HepG2 (cell line): ENCODE measurements at regions not wholly inside any gene's neighbourhood (a gene's known extent, or its start where the extent isn't known, plus 50 kb on each side); places are given as distances from the start of the nearest gene placed in this dataset.
A peak's percentile ranks its signal among the peaks of the same experiment; 100 is the strongest.

Source experiments
- ARNT2 ChIP-seq: sonication (generic); formaldehyde crosslinking; IDR thresholded peaks from 2 replicates; pipeline ENCODE4 v1.8.0; 2022; ENCODE audit warnings: mild to moderate bottlenecking, low read depth, missing genetic modification reagents, moderate library complexity
- DPF2 ChIP-seq: sonication (generic); formaldehyde crosslinking; IDR thresholded peaks from 2 replicates; pipeline ENCODE4 v1.4.0; 2020; ENCODE audit warnings: mild to moderate bottlenecking, low read depth, missing genetic modification reagents, borderline replicate concordance
- DR1 ChIP-seq: sonication (generic); formaldehyde crosslinking; IDR thresholded peaks from 2 replicates; pipeline ENCODE4 v1.8.0; 2021; ENCODE audit warnings: mild to moderate bottlenecking, missing genetic modification reagents, inconsistent platforms
- ETV6 ChIP-seq: sonication (generic); formaldehyde crosslinking; conservative IDR thresholded peaks from 2 replicates; pipeline ENCODE4 v1.4.0; 2020; ENCODE audit warnings: missing genetic modification reagents
- FOXC1 ChIP-seq: sonication (generic); formaldehyde crosslinking; IDR thresholded peaks from 2 replicates; pipeline ENCODE4 v1.8.0; 2022; ENCODE audit warnings: mild to moderate bottlenecking, missing genetic modification reagents, borderline replicate concordance
- HNRNPL ChIP-seq: fragments of 200-400 bp; formaldehyde crosslinking; IDR thresholded peaks from 2 replicates; pipeline ENCODE4 v1.6.1; 2017; ENCODE audit warnings: mild to moderate bottlenecking, low read depth, low read length
- JUND ChIP-seq: sonication (generic); formaldehyde crosslinking; IDR thresholded peaks from 2 replicates; pipeline ENCODE4 v1.8.0; 2022; ENCODE audit warnings: mild to moderate bottlenecking, missing genetic modification reagents
- KAT2B ChIP-seq: fragments of 150-350 bp; IDR thresholded peaks from 2 replicates; pipeline ENCODE4 v1.6.1; 2014; ENCODE audit warnings: low read depth, low read length, borderline replicate concordance
- KDM1A ChIP-seq: IDR thresholded peaks from 2 replicates; pipeline ENCODE4 v1.6.1; 2016; ENCODE audit warnings: missing compliant biosample characterization
- MEIS1 ChIP-seq: sonication (generic); formaldehyde crosslinking; IDR thresholded peaks from 2 replicates; pipeline ENCODE4 v1.9.0; 2021; ENCODE audit warnings: mild to moderate bottlenecking, missing genetic modification reagents, moderate library complexity, borderline replicate concordance
- PHF8 ChIP-seq: sonication (generic); formaldehyde crosslinking; IDR thresholded peaks from 2 replicates; pipeline ENCODE4 v1.5.0; 2020; ENCODE audit warnings: missing genetic modification reagents
- POLR2G ChIP-seq: fragments of 200-400 bp; formaldehyde crosslinking; IDR thresholded peaks from 2 replicates; pipeline ENCODE4 v1.6.1; 2018; ENCODE audit warnings: mild to moderate bottlenecking, low read depth, low read length, moderate library complexity
- RAD21 ChIP-seq: fragments of 450-650 bp; formaldehyde crosslinking; IDR thresholded peaks from 2 replicates; pipeline ENCODE4 v1.5.0; 2020; ENCODE audit warnings: mild to moderate bottlenecking
- RARA ChIP-seq: IDR thresholded peaks from 2 replicates; pipeline ENCODE4 v1.6.1; 2016; ENCODE audit warnings: missing genetic modification reagents, missing compliant biosample characterization
- RELA ChIP-seq: sonication (generic); formaldehyde crosslinking; IDR thresholded peaks from 2 replicates; pipeline ENCODE4 v1.4.0; 2020; ENCODE audit warnings: missing genetic modification reagents
- SRSF9 ChIP-seq: fragments of 200-400 bp; formaldehyde crosslinking; IDR thresholded peaks from 2 replicates; pipeline ENCODE4 v1.6.1; 2018; ENCODE audit warnings: borderline replicate concordance, mild to moderate bottlenecking, low read depth, low read length; ENCODE audit not compliant: insufficient read depth, poor library complexity, severe bottlenecking
- ZC3H13 ChIP-seq: sonication (generic); formaldehyde crosslinking; IDR thresholded peaks from 2 replicates; pipeline ENCODE4 v1.8.1; 2023; ENCODE audit warnings: mild to moderate bottlenecking, missing genetic modification reagents, moderate library complexity
- ZMYM3 ChIP-seq: sonication (generic); formaldehyde crosslinking; IDR thresholded peaks from 2 replicates; pipeline ENCODE4 v1.5.1; 2020; ENCODE audit warnings: mild to moderate bottlenecking, missing genetic modification reagents
- ZNF224 ChIP-seq: sonication (generic); formaldehyde crosslinking; IDR thresholded peaks from 2 replicates; pipeline ENCODE4 v1.5.0; 2020; ENCODE audit warnings: mild to moderate bottlenecking, missing genetic modification reagents
- ZNF235 ChIP-seq: sonication (generic); formaldehyde crosslinking; IDR thresholded peaks from 2 replicates; pipeline ENCODE4 v1.8.1; 2023; ENCODE audit warnings: mild to moderate bottlenecking, missing genetic modification reagents, borderline replicate concordance
- ZNF577 ChIP-seq: sonication (generic); formaldehyde crosslinking; IDR thresholded peaks from 2 replicates; pipeline ENCODE4 v1.4.0; 2020; ENCODE audit warnings: mild to moderate bottlenecking, low read depth, missing genetic modification reagents, borderline replicate concordance
- ZNF75D ChIP-seq: sonication (generic); formaldehyde crosslinking; IDR thresholded peaks from 2 replicates; pipeline ENCODE4 v1.8.1; 2023; ENCODE audit warnings: missing genetic modification reagents, mild to moderate bottlenecking, borderline replicate concordance
- ZSCAN12 ChIP-seq: sonication (generic); formaldehyde crosslinking; IDR thresholded peaks from 2 replicates; pipeline ENCODE4 v1.9.0; 2021; ENCODE audit warnings: mild to moderate bottlenecking, missing genetic modification reagents
- ZSCAN20 ChIP-seq: sonication (generic); formaldehyde crosslinking; IDR thresholded peaks from 2 replicates; pipeline ENCODE4 v1.4.0; 2020; ENCODE audit warnings: missing genetic modification reagents, mild to moderate bottlenecking, borderline replicate concordance
- TF ChIP-seq, protein P1 (sequence below): IDR thresholded peaks from 2 replicates; pipeline ENCODE4 v1.6.1; 2016; ENCODE audit warnings: low read depth, borderline replicate concordance
- TF ChIP-seq, protein P2 (sequence below): sonication (generic); formaldehyde crosslinking; IDR thresholded peaks from 2 replicates; pipeline ENCODE4 v1.5.0; 2020; ENCODE audit warnings: mild to moderate bottlenecking, missing genetic modification reagents
- TF ChIP-seq, protein P3 (sequence below): sonication (generic); formaldehyde crosslinking; IDR thresholded peaks from 2 replicates; pipeline ENCODE4 v1.9.0; 2022; ENCODE audit warnings: low read depth, missing genetic modification reagents

DNA sequence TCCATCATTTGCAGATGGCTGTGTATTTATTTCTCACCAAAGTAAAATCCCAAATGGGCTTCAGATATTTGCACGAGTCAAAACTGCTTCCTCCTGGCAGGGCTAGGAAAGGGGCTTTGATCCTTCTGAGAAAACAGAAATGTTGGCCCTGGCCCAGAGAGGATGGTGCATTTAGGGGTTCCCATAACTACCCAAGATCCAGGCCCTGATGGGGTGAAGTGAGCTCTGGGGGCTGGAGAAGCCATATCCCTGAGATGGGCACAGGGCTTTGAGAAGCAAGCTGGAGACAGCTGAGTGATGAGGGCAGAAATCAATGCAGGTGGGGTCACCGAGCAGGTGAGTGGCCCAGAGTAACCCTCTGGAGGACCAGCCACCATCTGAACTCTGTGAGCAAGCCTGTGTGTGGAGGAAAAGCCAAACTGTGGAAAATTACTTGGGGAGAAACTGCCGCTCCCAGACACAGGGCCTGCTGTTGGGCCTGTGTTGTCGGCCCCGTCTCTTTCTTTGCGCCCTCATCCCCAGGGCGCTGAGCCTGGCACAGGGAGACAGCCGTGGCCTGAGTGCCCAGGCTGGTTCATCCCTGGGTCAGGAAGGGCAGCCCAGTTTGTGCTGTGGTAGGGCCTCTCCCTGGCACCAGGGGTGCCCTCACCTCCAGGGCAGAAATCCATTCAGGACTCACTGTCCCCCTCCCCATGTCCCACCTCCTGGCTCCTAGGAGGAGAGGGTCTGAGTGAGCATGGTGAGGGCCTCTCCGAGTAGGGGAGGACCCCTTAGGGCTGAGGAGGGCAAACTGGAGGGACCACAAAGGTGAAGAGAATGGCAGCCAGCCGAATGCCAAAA is 167.8 kb upstream of the HAAO start (continued):
- TF ChIP-seq RELA (CRISPR knock-in tag) (0 out of 2 replicates have a peak, but pooled peaks have one; percentile 52), POLR2G (no peak), ARNT2 (no peak), RAD21 (no peak), RARA (CRISPR knock-in tag) (peak; percentile 94), ZNF235 (CRISPR knock-in tag) (no peak), PHF8 (no peak), SRSF9 (no peak), ZNF75D (CRISPR knock-in tag) (no peak), DR1 (CRISPR knock-in tag) (no peak), HNRNPL (peak; percentile 97), ZSCAN12 (CRISPR knock-in tag) (no peak), ETV6 (CRISPR knock-in tag) (0 out of 2 replicates have a peak, but pooled peaks have one; percentile 14), MEIS1 (CRISPR knock-in tag) (0 out of 2 replicates have a peak, but pooled peaks have one; percentile 3), FOXC1 (no peak; the same call in 1 of the 2 replicates), JUND (CRISPR knock-in tag) (no peak), KDM1A (CRISPR knock-in tag) (0 out of 2 replicates have a peak, but pooled peaks have one; percentile 8), KAT2B (no peak), ZMYM3 (CRISPR knock-in tag) (no peak), ZNF577 (CRISPR knock-in tag) (no peak), DPF2 (no peak), ZC3H13 (no peak), ZNF224 (no peak), ZSCAN20 (CRISPR knock-in tag) (no peak)
- TF ChIP-seq, protein P1, sequence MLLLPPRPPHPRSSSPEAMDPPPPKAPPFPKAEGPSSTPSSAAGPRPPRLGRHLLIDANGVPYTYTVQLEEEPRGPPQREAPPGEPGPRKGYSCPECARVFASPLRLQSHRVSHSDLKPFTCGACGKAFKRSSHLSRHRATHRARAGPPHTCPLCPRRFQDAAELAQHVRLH (CRISPR knock-in tag): 0 out of 2 replicates have a peak, but pooled peaks have one; percentile 29
- TF ChIP-seq, protein P2, sequence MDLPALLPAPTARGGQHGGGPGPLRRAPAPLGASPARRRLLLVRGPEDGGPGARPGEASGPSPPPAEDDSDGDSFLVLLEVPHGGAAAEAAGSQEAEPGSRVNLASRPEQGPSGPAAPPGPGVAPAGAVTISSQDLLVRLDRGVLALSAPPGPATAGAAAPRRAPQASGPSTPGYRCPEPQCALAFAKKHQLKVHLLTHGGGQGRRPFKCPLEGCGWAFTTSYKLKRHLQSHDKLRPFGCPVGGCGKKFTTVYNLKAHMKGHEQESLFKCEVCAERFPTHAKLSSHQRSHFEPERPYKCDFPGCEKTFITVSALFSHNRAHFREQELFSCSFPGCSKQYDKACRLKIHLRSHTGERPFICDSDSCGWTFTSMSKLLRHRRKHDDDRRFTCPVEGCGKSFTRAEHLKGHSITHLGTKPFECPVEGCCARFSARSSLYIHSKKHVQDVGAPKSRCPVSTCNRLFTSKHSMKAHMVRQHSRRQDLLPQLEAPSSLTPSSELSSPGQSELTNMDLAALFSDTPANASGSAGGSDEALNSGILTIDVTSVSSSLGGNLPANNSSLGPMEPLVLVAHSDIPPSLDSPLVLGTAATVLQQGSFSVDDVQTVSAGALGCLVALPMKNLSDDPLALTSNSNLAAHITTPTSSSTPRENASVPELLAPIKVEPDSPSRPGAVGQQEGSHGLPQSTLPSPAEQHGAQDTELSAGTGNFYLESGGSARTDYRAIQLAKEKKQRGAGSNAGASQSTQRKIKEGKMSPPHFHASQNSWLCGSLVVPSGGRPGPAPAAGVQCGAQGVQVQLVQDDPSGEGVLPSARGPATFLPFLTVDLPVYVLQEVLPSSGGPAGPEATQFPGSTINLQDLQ (CRISPR knock-in tag): no peak; the same call in 1 of the 2 replicates
- TF ChIP-seq, protein P3, sequence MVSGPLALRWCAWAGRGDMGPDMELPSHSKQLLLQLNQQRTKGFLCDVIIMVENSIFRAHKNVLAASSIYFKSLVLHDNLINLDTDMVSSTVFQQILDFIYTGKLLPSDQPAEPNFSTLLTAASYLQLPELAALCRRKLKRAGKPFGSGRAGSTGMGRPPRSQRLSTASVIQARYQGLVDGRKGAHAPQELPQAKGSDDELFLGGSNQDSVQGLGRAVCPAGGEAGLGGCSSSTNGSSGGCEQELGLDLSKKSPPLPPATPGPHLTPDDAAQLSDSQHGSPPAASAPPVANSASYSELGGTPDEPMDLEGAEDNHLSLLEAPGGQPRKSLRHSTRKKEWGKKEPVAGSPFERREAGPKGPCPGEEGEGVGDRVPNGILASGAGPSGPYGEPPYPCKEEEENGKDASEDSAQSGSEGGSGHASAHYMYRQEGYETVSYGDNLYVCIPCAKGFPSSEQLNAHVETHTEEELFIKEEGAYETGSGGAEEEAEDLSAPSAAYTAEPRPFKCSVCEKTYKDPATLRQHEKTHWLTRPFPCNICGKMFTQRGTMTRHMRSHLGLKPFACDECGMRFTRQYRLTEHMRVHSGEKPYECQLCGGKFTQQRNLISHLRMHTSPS: peak; percentile 84
